Nucleus accumbens (tissue), 56 donors: ENCODE measurements at regions not wholly inside any gene's neighbourhood (a gene's known extent, or its start where the extent isn't known, plus 50 kb on each side); places are given as distances from the start of the nearest gene placed in this dataset.

Source experiments
- DNase-seq, 56 donors: peaks; one replicate each; lab custom pipeline; 2025; lab: John Stamatoyannopoulos, UW

DNA sequence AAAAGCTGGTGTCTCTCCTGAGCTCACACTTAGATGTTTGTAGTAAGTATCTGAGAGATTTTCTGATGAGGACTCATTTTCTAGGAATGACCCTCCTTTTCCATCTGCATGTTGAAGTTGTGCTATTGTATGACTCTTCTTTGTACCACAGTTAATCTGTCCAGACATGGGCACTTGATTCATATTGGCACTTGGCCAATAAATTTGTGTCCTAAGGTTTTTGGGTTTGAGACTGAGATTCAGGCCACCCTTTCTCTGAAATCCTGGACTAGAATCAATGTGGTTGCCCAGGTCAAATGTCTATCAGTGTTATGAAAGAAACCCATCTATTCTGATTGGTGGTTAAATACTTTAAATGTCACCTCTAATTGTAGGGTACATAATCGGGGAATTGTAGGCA, 869.0 kb downstream of the SH3BGRL start:
- DNase-seq = no peak

DNA sequence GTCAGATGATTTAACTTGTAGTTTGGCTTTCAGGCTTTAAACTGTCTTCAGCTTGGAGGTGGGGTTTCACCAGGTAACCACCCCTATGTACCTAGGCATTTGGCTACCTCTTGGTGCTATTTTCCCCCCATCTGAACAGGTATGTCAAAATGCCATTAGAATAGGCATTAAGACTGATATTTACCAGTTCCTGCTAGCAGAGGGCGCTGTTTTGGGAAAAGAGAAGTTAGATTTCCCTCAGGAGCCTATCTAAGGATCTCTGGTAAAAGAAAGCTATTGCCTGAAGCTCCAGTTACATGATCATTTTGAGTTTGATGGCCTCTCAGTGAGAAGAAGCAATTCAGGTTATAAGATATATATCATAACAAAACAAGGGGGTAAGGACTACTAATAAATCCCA, 879.1 kb downstream of the SH3BGRL start:
- no peak for DNase-seq

DNA sequence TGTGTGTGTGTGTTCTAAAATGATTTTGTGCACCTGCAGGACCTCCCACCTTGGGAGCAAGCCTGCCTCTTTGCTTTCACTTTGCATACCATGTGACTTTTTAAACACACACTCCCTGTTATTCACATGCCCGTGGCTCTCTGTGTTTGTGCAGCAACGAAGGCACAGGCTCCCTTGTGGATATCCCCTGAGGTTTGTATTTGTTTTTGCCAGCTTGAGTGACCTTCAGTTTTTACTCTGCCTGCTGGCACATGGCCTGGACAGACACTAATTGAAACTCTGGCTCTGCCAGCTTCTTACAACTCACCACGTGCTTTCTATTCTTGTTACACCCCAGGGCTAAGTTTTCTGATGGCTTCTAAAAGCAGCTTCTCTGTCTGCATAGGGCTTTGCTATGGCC, 885.8 kb downstream of the SH3BGRL start:
- peak in 5 of 56 donors; percentile 0 to 5 (median 0) for DNase-seq

DNA sequence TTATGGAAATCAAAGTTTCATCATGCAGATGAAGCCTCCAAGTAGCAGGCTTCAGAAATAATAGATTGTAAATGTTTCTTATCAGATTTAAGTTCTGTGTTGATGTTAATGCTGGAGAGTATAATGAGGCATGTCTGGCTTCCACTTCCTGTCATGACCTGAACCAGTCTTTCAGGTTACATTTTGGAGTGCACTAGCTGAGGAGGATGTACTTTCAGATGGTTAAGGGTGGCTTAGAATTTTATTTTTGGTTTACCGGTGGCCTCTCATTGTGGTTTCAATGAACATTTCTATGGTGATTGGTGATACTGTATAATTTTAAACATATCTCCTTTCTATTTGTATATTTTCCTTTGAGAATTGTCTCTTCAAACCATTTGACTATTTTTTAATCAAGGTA, 890.4 kb downstream of the SH3BGRL start:
- DNase-seq = no peak

DNA sequence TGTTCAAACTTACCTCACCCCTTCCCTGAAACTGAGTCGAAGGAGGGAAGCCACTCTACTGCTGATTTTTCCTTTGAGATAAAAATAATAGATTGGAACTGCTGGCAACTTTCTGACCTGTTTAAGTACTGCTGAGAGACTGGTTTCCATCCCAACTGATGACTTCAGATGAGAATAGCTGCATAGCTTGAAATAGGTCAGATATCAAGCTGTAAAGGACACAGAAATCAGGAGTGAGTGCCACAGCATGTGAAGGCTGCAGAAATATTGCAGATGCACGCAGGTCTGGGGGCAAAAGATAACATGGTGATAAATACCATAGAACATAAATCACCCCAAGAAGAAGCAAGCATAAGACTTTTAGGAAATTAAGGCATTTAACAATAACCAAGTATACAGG, 923.2 kb downstream of the SH3BGRL start:
- no peak for DNase-seq

DNA sequence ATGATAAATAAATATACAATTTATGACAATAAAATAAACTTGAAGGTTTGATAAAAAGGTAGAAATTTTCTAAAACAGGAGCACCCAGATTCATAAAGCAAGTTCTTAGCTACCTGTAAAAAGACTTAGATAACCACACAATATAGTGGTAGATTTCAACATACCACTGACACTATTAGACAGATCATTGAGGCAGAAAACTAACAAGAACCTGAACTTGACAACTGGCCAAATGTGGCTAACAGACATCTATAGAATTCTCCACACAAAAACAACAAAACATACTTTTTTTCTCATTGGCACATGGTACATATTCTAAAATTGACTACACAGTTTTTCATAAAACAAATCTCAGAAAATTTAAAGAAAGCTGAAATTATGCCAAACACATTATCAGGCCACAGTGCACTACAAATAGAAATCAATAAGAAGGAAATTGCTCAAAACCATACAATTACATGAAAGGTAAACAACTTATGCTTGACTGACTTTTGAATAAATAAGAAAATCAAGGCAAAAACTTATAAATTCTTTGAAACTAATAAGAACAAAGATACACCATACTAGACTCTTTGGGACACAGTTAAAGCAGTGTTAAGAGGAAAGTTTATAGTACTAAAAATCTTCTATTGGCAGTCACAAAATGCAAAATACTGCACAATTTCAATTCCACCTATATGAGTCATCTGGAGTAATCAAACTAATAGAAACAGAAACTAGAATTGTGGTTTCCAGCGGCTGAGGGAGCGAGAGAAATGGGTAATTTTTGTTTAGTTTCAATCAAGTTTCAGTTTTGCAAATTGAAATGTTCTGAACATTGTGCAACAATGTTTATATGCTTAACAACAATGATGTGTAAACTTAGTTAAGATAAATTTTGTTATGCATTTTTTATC, 925.6 kb downstream of the SH3BGRL start:
- no peak for DNase-seq

DNA sequence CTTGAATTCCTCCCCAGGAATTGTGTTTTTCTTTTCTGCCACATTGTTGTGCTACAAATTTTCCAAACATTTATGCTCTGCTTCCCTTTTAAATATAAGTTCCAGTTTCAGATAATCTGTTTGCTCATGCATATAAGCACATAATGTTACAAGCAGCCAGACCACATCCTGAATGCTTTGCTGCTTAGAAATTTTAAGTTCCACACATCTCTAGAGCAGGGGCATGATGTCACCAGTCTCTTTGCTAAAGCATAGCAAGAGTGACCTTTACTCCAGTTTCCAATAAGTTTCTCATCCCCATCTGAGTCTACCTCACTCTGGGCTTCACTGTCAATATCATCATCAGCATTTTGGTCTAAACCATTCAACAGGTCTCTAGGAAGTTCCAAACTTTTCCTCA, 932.5 kb downstream of the SH3BGRL start:
- DNase-seq = no peak

DNA sequence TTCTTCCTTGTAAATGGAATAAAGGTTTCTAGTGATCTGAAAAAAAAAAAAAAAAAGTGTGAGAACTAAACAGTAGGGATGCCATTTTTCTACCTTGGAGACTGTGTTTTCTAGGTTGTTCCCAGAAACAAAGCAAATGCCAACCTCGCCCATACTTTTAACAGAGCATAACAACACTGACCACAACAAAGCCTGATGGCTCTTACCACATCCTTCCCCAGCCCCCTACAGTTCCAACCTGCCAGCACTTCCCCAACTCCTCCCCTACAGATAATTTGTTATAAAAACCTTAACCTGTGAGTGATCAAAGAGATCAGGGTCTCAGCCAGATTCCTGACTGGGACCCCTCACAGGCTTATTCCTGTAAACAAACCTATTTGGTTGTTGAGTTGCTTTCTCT, 940.0 kb downstream of the SH3BGRL start:
- DNase-seq = no peak

DNA sequence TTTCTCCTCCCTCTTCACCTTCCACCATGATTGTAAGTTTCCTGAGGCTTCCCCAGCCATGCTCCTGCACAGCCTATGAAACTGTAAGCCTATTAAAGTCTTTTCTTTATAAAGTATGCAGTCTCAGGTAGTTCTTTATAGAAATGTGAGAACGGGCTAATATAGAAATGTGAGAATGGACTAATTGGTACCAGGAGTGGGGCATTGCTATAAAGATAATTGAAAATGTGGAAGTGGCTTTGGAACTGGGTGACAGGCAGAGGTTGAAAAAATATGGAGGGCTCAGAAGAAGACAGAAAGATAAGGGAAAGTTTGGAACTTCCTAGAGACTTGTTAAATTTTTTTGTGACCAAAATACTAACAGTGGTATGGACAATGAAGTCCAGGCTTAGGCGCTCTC, 959.3 kb downstream of the SH3BGRL start:
- no peak for DNase-seq

DNA sequence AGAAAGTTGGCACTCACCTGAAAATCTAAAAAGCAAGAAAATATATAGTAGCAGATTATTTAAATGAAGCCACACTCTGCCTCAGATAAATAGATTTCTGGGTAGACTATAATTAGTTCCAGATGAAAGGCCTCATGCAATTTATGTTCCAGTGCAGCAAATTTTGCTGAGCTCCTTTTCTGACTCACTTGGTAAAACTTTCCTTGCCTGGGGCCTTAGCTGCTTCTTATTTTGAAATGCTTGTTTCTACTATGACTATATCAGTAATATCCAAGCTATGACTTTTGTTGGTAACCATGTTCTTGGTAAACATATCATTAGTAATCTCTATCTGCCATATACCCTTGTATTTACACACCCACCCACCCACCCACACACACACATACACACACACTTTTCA, 961.8 kb downstream of the SH3BGRL start:
- no peak for DNase-seq

DNA sequence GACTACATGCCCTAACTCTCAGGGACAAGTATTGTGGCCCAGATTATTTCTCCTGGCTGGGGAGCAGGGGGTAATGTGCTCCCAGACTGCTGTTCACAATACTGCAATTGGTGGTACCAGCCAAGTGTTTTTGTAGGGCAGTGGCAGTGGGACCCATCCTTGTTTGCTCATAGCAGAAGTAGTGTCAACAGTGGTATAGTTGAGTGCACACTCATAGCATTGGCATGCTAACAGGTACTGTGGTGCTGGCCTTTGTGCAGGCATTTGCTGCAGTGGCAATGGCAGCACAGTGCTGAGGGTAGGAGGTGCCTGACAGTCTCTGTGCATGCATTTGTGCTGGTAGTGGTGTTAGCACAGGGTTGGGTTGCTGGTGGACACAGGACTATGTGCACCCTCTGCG, 995.0 kb downstream of the SH3BGRL start:
- DNase-seq = no peak

DNA sequence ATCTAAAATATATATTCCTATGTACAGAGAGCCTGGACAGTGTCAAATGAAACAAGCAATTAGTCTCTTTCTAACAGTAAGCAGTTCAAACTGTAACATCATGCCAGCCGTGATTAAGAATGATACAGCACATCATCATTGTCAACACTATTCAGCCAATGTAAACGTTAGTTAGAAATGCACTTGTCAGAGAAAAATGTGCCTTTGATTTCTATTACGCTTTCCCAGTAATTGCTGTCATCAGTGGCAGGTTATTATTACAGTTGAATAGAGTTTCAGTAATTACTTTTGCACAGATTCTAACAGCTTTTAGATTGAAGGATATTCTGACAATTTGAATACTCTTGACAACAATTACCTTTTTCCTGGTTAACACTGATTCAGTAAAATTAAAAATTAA, 1007.1 kb downstream of the SH3BGRL start:
- no peak for DNase-seq

DNA sequence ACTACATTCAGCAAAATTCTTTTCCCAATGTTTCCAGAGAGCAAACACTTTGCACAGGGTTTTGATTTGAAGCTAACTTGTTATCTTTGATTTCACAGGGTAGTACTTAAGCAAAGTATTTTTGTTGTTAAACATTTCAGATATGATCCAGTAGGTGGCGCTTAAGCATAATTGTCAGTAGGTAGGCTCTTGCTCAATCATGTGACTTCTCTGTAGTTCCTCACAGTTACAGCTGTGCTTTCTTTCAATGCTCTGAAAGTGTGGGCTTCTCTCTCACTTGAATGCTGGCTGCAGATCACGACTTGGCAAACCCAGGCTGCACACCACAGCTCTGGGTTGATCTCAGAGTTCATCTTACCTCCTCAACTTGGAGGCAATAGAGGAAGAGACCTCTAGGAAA, 1016.5 kb downstream of the SH3BGRL start:
- DNase-seq = no peak

DNA sequence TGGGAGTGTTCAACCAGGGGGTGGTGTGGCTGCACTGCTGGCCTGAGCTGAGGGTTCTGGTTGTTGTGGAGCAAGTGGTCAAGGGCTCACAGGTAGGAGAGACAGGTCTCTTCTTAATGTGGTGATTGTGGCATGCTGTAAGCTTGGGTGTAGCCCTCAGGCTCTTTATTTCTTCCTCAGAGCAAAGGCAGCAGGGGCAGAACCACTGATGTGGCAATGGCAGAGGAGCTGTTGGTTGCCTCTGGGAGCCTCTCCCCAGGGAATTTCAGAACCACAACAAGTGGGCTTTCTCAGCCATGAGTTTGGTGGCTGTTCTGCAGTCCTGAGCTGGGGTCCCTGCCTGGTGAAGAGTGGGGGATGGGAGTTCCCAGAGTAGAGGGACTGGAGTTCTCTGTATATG, 1017.2 kb downstream of the SH3BGRL start:
- no peak for DNase-seq

DNA sequence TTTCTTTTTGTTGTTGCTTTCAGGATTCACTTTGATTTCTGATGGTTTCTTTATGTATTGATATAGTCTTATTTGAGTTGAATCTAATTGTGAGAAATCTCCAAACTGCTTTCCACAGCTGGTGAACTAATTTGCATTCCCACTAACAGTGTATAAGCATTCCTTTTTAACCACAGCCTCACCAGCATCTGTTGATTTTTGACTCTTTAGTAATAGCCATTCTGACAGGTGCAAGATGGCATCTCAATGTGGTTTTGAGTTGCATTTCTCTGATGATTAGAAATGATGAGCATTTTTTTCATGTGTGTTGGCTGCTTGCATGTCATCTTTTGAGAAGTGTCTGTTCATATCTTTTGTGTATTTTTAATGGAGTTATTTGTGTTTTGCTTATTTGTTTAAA, 1023.1 kb downstream of the SH3BGRL start:
- no peak for DNase-seq

DNA sequence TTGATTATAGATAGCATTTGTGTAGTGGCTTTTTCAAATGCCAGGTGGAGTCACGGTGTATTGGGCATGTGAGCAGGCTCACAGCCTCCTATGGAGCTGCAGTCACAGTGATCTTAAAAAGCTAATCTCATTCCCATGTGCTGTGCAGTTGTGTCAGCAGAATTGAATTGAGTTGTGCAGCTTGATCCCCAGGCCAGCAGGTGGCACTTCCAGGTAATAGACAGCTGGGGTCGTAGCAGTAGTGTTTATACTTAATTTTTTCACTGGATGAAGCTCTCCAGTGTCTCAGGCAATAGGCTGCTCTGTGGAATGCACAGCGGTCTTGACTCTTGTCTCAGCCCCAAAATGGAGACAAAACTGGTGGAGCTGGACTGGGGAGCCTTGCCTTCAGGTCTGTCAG, 1028.1 kb downstream of the SH3BGRL start:
- no peak for DNase-seq

DNA sequence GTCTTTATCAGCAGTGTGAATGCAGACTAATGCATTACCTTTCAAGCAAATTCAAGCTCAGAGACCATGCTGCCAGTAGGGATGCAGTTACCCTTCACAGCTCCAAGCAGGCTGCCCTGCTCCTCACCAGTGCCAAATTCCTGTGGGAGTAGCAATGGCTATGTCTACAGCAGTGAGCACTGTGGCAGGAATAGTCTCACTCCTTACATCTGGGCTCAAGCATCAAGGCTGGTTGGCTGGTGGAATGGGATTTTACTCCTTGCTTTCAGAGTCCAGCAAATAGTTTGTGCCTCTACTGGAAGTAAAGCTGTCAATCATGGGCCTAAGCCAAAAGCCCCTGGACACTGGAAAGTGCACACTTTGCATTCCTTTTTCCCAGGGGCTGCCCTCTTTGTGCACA, 1030.8 kb downstream of the SH3BGRL start:
- DNase-seq = no peak

DNA sequence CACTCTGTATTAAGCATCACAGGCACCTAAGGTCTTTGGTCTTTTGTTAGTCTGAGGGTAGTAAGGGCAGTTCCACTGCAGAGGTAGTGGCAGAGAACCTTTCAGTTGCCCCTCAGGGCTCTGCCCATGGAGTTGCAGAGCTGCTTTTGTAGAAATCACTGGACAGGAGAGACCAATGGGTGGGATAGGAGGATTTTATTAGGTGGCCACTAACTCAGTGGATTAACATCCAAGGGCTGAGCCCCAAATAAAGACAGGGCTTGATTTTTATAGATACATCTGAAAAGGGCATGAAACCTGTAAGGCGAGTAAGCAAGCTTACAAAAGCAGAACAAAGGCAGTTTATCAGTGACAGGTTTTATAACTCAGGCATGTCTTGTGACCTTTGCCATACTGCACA, 1035.4 kb downstream of the SH3BGRL start:
- no peak for DNase-seq
